H1 (cell line): ENCODE measurements at regions not wholly inside any gene's neighbourhood (a gene's known extent, or its start where the extent isn't known, plus 50 kb on each side); places are given as distances from the start of the nearest gene placed in this dataset.
"Not testable (repeated sequence)": the region's sequence is repeated elsewhere in the genome, so short reads cannot be mapped to it uniquely, and the experiment has no call there.

Experiments
- CTCF ChIA-PET: fragments of 300-600 bp; sonication (Branson Sonifier 250); formaldehyde crosslinking; loops from one replicate; lab custom pipeline; 2021; ENCODE audit not compliant: partially characterized antibody; lab: Charles Lee
- POLR2A ChIA-PET: fragments of 300-600 bp; sonication (Branson Sonifier 250); formaldehyde crosslinking; loops from one replicate; lab custom pipeline; 2021; ENCODE audit warnings: inconsistent platforms; ENCODE audit not compliant: partially characterized antibody; lab: Charles Lee
- DNase-seq, 2 experiments: peaks; one replicate each; pipeline versions ENCODE4 v3.0.0 to v3.0.0-alpha.2; 2010 to 2022; ENCODE audit warnings: low spot score in 2 of 2, low read depth in 1 of 2, mixed read lengths in 1 of 2
- FAIRE-seq: peaks from 2 replicates; lab custom pipeline; 2011; peaks lifted over from hg19 to GRCh38; lab: Jason Lieb, UNC
- H2AFZ ChIP-seq: 2 replicates; pipeline ENCODE4 v1.8.1; 2012; ENCODE audit warnings: low read length, inconsistent platforms
- H2AK5ac ChIP-seq: 2 replicates; pipeline ENCODE4 v1.6.1; 2013; ENCODE audit warnings: low read depth, low read length
- H2BK120ac ChIP-seq: replicated peaks from 2 replicates; pipeline ENCODE3; 2013; ENCODE audit warnings: low read depth, low read length, inconsistent platforms
- H2BK12ac ChIP-seq: 2 replicates; pipeline ENCODE4 v1.6.1; 2013; ENCODE audit warnings: low read depth, low read length
- H2BK15ac ChIP-seq: 2 replicates; pipeline ENCODE4 v1.6.1; 2013; ENCODE audit warnings: low read length
- H2BK20ac ChIP-seq: 2 replicates; pipeline ENCODE4 v1.6.1; 2013; ENCODE audit warnings: low read length
- H2BK5ac ChIP-seq: 2 replicates; pipeline ENCODE4 v1.6.1; 2013; ENCODE audit warnings: low read depth, low read length
- H3K14ac ChIP-seq: 2 replicates; pipeline ENCODE4 v1.6.1; 2013; ENCODE audit warnings: inconsistent platforms; ENCODE audit not compliant: insufficient read length
- H3K18ac ChIP-seq: 2 replicates; pipeline ENCODE4 v1.6.1; 2013; ENCODE audit warnings: low read length; ENCODE audit errors: extremely low read depth
- H3K23ac ChIP-seq: 2 replicates; pipeline ENCODE4 v1.6.1; 2013; ENCODE audit warnings: inconsistent platforms; ENCODE audit not compliant: insufficient read length
- H3K23me2 ChIP-seq: 2 replicates; pipeline ENCODE4 v1.6.1; 2013; ENCODE audit warnings: low read depth, low read length
- H3K27ac ChIP-seq: 2 replicates; pipeline ENCODE4 v1.6.1; 2011; ENCODE audit warnings: low read depth, low read length, inconsistent platforms
- H3K27me3 ChIP-seq, 4 experiments: replicated peaks in 1 of 4; 1 replicate in 1 of 4; 2 replicates in 3 of 4; pipeline versions ENCODE4 v1.6.1 to v1.8.1; 2011 to 2013; ENCODE audit warnings: low read length in 3 of 4, mild to moderate bottlenecking in 3 of 4, inconsistent platforms in 2 of 4, mixed read lengths in 2 of 4, moderate library complexity in 1 of 4; ENCODE audit not compliant: control insufficient read depth in 3 of 4, insufficient read depth in 3 of 4; ENCODE audit errors: extremely low read depth in 1 of 4
- H3K36me3 ChIP-seq, 4 experiments: 2 replicates each; pipeline versions ENCODE4 v1.6.1 to v1.8.1; 2011 to 2013; ENCODE audit warnings: mild to moderate bottlenecking in 4 of 4, low read length in 3 of 4, moderate library complexity in 2 of 4, control low read depth in 1 of 4, inconsistent platforms in 1 of 4; ENCODE audit not compliant: insufficient read depth in 4 of 4, control insufficient read depth in 2 of 4
- H3K4ac ChIP-seq: replicated peaks from 2 replicates; pipeline ENCODE3; 2013; ENCODE audit warnings: low read length, low read depth, mixed read lengths, inconsistent platforms; ENCODE audit not compliant: insufficient read length
- H3K4me1 ChIP-seq, 4 experiments: replicated peaks in 1 of 4; 1 replicate in 1 of 4; 2 replicates in 3 of 4; pipeline versions ENCODE4 v1.6.1 to v1.8.1; 2011 to 2013; ENCODE audit warnings: low read length in 3 of 4, inconsistent platforms in 2 of 4, mixed read lengths in 1 of 4; ENCODE audit not compliant: insufficient read depth in 4 of 4, control insufficient read depth in 3 of 4
- H3K4me2 ChIP-seq, 2 experiments: 2 replicates each; pipeline versions ENCODE4 v1.6.1 to v1.8.1; 2011 to 2013; ENCODE audit warnings: low read depth in 2 of 2, low read length in 2 of 2, control low read depth in 1 of 2, inconsistent platforms in 1 of 2, mild to moderate bottlenecking in 1 of 2; ENCODE audit not compliant: insufficient read depth in 1 of 2
- H3K4me3 ChIP-seq, 4 experiments: fragments of 200-600, 300-600 bp in 1 of 4; sonication (generic), shearing (Covaris generic), sonication (Bioruptor Twin) in 1 of 4; 2 replicates each; pipeline versions ENCODE4 v1.5.1 to v1.8.1; 2011 to 2016; ENCODE audit warnings: low read length in 4 of 4, low read depth in 3 of 4, control low read depth in 2 of 4, inconsistent platforms in 2 of 4, mild to moderate bottlenecking in 2 of 4, mixed read lengths in 1 of 4, moderate library complexity in 1 of 4; ENCODE audit not compliant: insufficient read depth in 2 of 4; ENCODE audit errors: extremely low read depth in 1 of 4
- H3K56ac ChIP-seq: replicated peaks from 2 replicates; pipeline ENCODE3; 2013; ENCODE audit warnings: low read depth, mild to moderate bottlenecking, mixed read lengths, low read length, inconsistent platforms; ENCODE audit not compliant: insufficient read length
- H3K79me1 ChIP-seq: 2 replicates; pipeline ENCODE4 v1.6.1; 2013; ENCODE audit warnings: low read depth, low read length, control low read depth
- H3K79me2 ChIP-seq, 2 experiments: 2 replicates each; pipeline versions ENCODE4 v1.6.1 to v1.8.1; 2012 to 2013; ENCODE audit warnings: low read length in 2 of 2, mild to moderate bottlenecking in 2 of 2, inconsistent platforms in 1 of 2; ENCODE audit not compliant: insufficient read depth in 2 of 2, control insufficient read depth in 1 of 2
- H3K9ac ChIP-seq, 4 experiments: replicated peaks in 1 of 4; 1 replicate in 1 of 4; 2 replicates in 3 of 4; pipeline versions ENCODE4 v1.6.1 to v1.8.1; 2011 to 2013; ENCODE audit warnings: low read depth in 3 of 4, low read length in 3 of 4, control low read depth in 2 of 4, mild to moderate bottlenecking in 2 of 4, moderate library complexity in 2 of 4, inconsistent platforms in 1 of 4; ENCODE audit errors: extremely low read depth in 1 of 4
- H3K9me3 ChIP-seq, 2 experiments: 2 replicates each; pipeline versions ENCODE4 v1.6.1 to v1.8.1; 2012 to 2013; ENCODE audit warnings: mild to moderate bottlenecking in 2 of 2, moderate library complexity in 2 of 2, control low read depth in 1 of 2, inconsistent platforms in 1 of 2, low read depth in 1 of 2, low read length in 1 of 2, mixed read lengths in 1 of 2; ENCODE audit not compliant: insufficient read depth in 2 of 2
- H4K20me1 ChIP-seq, 2 experiments: replicated peaks in 1 of 2; 2 replicates each; pipeline versions ENCODE3 to v1.8.1; 2011 to 2013; ENCODE audit warnings: inconsistent platforms in 2 of 2, low read length in 2 of 2, mild to moderate bottlenecking in 1 of 2; ENCODE audit not compliant: insufficient read depth in 2 of 2, control insufficient read depth in 1 of 2
- H4K5ac ChIP-seq: 2 replicates; pipeline ENCODE4 v1.6.1; 2013; ENCODE audit warnings: low read length, low read depth, mixed read lengths, inconsistent platforms; ENCODE audit not compliant: insufficient read length
- H4K8ac ChIP-seq: 2 replicates; pipeline ENCODE4 v1.8.0; 2013; ENCODE audit warnings: mild to moderate bottlenecking, moderate library complexity, low read length, inconsistent platforms; ENCODE audit not compliant: insufficient read depth; ENCODE audit errors: extremely low read depth
- H4K91ac ChIP-seq: replicated peaks from 2 replicates; pipeline ENCODE3; 2013; ENCODE audit warnings: low read length, mixed read lengths, inconsistent platforms; ENCODE audit not compliant: insufficient read length
- BCL11A ChIP-seq, 2 experiments: IDR thresholded peaks; one replicate each; pipeline ENCODE4 v1.6.1; 2011; ENCODE audit warnings: low read depth in 2 of 2, low read length in 2 of 2, mild to moderate bottlenecking in 2 of 2
- EGR1 ChIP-seq: IDR thresholded peaks from 2 replicates; pipeline ENCODE4 v1.6.1; 2011; ENCODE audit warnings: low read depth, low read length, borderline replicate concordance
- WGBS, 2 experiments: shearing (Covaris generic) in 1 of 2; methylation state at CpG; one replicate each; pipeline versions ENCODE4 v1.1.6 to v1.1.7; 2013 to 2015; ENCODE audit warnings: low lambda C conversion rate in 2 of 2, mixed read lengths in 2 of 2, inconsistent platforms in 1 of 2, low coverage in 1 of 2, missing lambda C conversion rate in 1 of 2; ENCODE audit not compliant: insufficient replicate concordance in 2 of 2, insufficient coverage in 1 of 2, insufficient read length in 1 of 2; ENCODE audit errors: extremely low coverage in 1 of 2, missing lambda C conversion rate in 1 of 2; 5-methylcytosine and 5-hydroxymethylcytosine counted together

GRCh38 chr2:48233005-48233404 lies 81.5 kb upstream of the FOXN2 start (continued):
- TF ChIP-seq EGR1 = no peak
- TF ChIP-seq BCL11A (IDR thresholded peaks at IDR 0.05; ENCODE audit: low read depth in 2 of 2, low read length in 2 of 2) = no peak
- TF ChIP-seq, all 59 proteins: peak for 0

- H3K4me1 ChIP-seq, H3K23me2 ChIP-seq, H3K27me3 ChIP-seq, H3K4me3 ChIP-seq, H4K20me1 ChIP-seq, H3K56ac ChIP-seq, H3K4me2 ChIP-seq, H2BK5ac ChIP-seq, H2AK5ac ChIP-seq, H3K36me3 ChIP-seq, H4K8ac ChIP-seq, H3K4ac ChIP-seq, H3K23ac ChIP-seq, H2BK20ac ChIP-seq, FAIRE-seq, H3K9me3 ChIP-seq, H3K79me2 ChIP-seq, H2BK15ac ChIP-seq, H3K9ac ChIP-seq, H3K18ac ChIP-seq, H3K14ac ChIP-seq, H2BK12ac ChIP-seq, H3K27ac ChIP-seq, H4K91ac ChIP-seq, DNase-seq, H2AFZ ChIP-seq, H2BK120ac ChIP-seq, H4K5ac ChIP-seq, H3K79me1 ChIP-seq: not testable (repeated sequence)
- ChIA-PET POLR2A (interaction anchor here (0.6 kb wide), 2 partner anchors 87 to 116 kb away, joined by 3 to 5 read pairs; no protein-coding TSS in a partner anchor), CTCF (interaction anchor here (1.3 kb wide), 1 partner anchor 10 kb away, joined by 5 read pairs; no protein-coding TSS in a partner anchor)
- WGBS, 2 experiments = 89% methylated on average over 3 of the region's 5 CpGs; no CpG with 5 or more reads in 1 of the 2 experiments
Measured at GRCh38 chr2:48233824-48234223, 80.7 kb upstream of the FOXN2 start.
